CD8-positive, alpha-beta memory T cell (primary cell): ENCODE measurements at regions not wholly inside any gene's neighbourhood (a gene's known extent, or its start where the extent isn't known, plus 50 kb on each side); places are given as distances from the start of the nearest gene placed in this dataset.

Experiments
- CTCF ChIA-PET: fragments of 350-600 bp; sonication (Branson Sonifier 250); formaldehyde crosslinking; loops from one replicate; lab custom pipeline; 2021; ENCODE audit warnings: antibody characterized with exemption; lab: Charles Lee
- POLR2A ChIA-PET: fragments of 350-600 bp; sonication (Branson Sonifier 250); formaldehyde crosslinking; loops from one replicate; lab custom pipeline; 2021; ENCODE audit warnings: antibody characterized with exemption; lab: Charles Lee
- DNase-seq, 5 donors: peaks; one replicate each; pipeline versions ENCODE4 v3.0.0 to v3.0.0-alpha.2; 2020 to 2022; ENCODE audit warnings: mixed read lengths in 1 of 5
- H3K27ac ChIP-seq: one replicate; pipeline ENCODE4 v1.7.0; 2013; ENCODE audit warnings: low read depth, mild to moderate bottlenecking, low read length, moderate library complexity
- H3K27me3 ChIP-seq: 2 replicates; pipeline ENCODE4 v1.7.0; 2013; ENCODE audit warnings: low read length, mild to moderate bottlenecking; ENCODE audit not compliant: insufficient read depth, poor library complexity, severe bottlenecking
- H3K36me3 ChIP-seq: 2 replicates; pipeline ENCODE4 v1.7.0; 2013; ENCODE audit warnings: mild to moderate bottlenecking, low read length, moderate library complexity; ENCODE audit not compliant: insufficient read depth
- H3K4me1 ChIP-seq: 2 replicates; pipeline ENCODE4 v1.7.0; 2013; ENCODE audit warnings: mild to moderate bottlenecking, low read length, moderate library complexity; ENCODE audit not compliant: insufficient read depth
- H3K4me3 ChIP-seq: 2 replicates; pipeline ENCODE4 v1.7.0; 2013; ENCODE audit warnings: mild to moderate bottlenecking, low read length
- H3K9me3 ChIP-seq: 2 replicates; pipeline ENCODE4 v1.7.0; 2013; ENCODE audit warnings: mild to moderate bottlenecking, low read length
- H3K27ac Mint-ChIP-seq, 8 donors: one replicate each; pipeline ENCODE4 v1.8.0; 2020 to 2021; ENCODE audit warnings: mixed read lengths in 8 of 8, mild to moderate bottlenecking in 6 of 8, inconsistent platforms in 3 of 8, moderate library complexity in 3 of 8
- H3K27me3 Mint-ChIP-seq, 2 donors: one replicate each; pipeline ENCODE4 v1.8.0; 2020 to 2021; ENCODE audit warnings: mixed read lengths in 2 of 2, mild to moderate bottlenecking in 1 of 2, moderate library complexity in 1 of 2
- H3K36me3 Mint-ChIP-seq, 3 donors: one replicate each; pipeline ENCODE4 v1.8.0; 2020 to 2021; ENCODE audit warnings: mixed read lengths in 3 of 3, inconsistent platforms in 1 of 3, mild to moderate bottlenecking in 1 of 3
- H3K4me1 Mint-ChIP-seq, 3 donors: one replicate each; pipeline ENCODE4 v1.8.0; 2020 to 2021; ENCODE audit warnings: mixed read lengths in 3 of 3, inconsistent platforms in 1 of 3, mild to moderate bottlenecking in 1 of 3
- H3K4me3 Mint-ChIP-seq, 7 donors: one replicate each; pipeline ENCODE4 v1.8.0; 2020 to 2021; ENCODE audit warnings: mixed read lengths in 7 of 7, mild to moderate bottlenecking in 6 of 7, moderate library complexity in 4 of 7, inconsistent platforms in 2 of 7
- H3K9me3 Mint-ChIP-seq, 5 donors: one replicate each; pipeline ENCODE4 v1.8.0; 2020 to 2022; ENCODE audit warnings: mixed read lengths in 5 of 5, mild to moderate bottlenecking in 3 of 5, moderate library complexity in 2 of 5, inconsistent platforms in 1 of 5

DNA sequence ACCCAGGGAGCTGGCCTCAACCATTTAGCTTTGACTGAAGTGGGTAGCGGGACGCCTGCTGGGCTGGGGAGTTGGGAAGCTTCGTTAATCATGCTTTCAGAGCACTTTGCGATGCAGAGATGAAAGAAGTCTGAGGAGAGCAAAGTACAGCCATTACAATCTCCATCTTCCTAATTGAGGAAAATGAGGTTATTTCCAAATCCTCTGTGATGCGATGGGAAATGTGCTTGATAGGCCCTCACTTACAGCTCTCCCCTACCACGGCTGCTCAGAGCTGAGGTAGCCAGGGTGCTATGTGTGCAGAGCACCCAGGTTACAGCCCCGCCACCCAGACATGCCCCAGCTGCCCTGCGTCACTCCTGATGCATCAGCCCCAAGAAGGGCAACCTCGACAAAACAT lies 326.5 kb upstream of the KLHL29 start:
- POLR2A ChIA-PET = no interaction called here
- H3K4me3 Mint-ChIP-seq = no peak overlapping the region
- H3K27ac ChIP-seq = no peak overlapping the region
- no peak overlapping the region for H3K27ac Mint-ChIP-seq
- DNase-seq = no peak
- H3K4me1 ChIP-seq = no peaks in the 10 kb centered on the region
- no peak overlapping the region for H3K4me3 ChIP-seq
- H3K36me3 Mint-ChIP-seq = no peaks in the 10 kb centered on the region
- H3K36me3 ChIP-seq = no peaks in the 10 kb centered on the region
- H3K9me3 Mint-ChIP-seq = peaks cover 0 to 6% (median 0%) of the 10 kb centered on the region in 5 donors
- no peaks in the 10 kb centered on the region for H3K27me3 Mint-ChIP-seq
- CTCF ChIA-PET = no interaction called here
- no peaks in the 10 kb centered on the region for H3K27me3 ChIP-seq
- H3K9me3 ChIP-seq = no peaks in the 10 kb centered on the region
- no peaks in the 10 kb centered on the region for H3K4me1 Mint-ChIP-seq

- H3K27me3 Mint-ChIP-seq = peaks cover 0 to 1% of the 10 kb centered on the region in 2 donors
- H3K9me3 ChIP-seq = no peaks in the 10 kb centered on the region
- no peak overlapping the region for H3K4me3 ChIP-seq
- ChIA-PET POLR2A (no interaction called here), CTCF (no interaction called here)
- H3K36me3 Mint-ChIP-seq = no peaks in the 10 kb centered on the region
- H3K36me3 ChIP-seq = no peaks in the 10 kb centered on the region
- H3K27me3 ChIP-seq = no peaks in the 10 kb centered on the region
- H3K4me1 ChIP-seq = no peaks in the 10 kb centered on the region
- no peaks in the 10 kb centered on the region for H3K4me1 Mint-ChIP-seq
- DNase-seq = no peak
- H3K4me3 Mint-ChIP-seq = no peak overlapping the region
- peaks cover 0 to 5% (median 0%) of the 10 kb centered on the region in 5 donors for H3K9me3 Mint-ChIP-seq
- H3K27ac Mint-ChIP-seq = no peak overlapping the region
- no peak overlapping the region for H3K27ac ChIP-seq
These were observed 319.8 kb upstream of the KLHL29 start for GRCh38 chr2:23065210-23065609.

DNA sequence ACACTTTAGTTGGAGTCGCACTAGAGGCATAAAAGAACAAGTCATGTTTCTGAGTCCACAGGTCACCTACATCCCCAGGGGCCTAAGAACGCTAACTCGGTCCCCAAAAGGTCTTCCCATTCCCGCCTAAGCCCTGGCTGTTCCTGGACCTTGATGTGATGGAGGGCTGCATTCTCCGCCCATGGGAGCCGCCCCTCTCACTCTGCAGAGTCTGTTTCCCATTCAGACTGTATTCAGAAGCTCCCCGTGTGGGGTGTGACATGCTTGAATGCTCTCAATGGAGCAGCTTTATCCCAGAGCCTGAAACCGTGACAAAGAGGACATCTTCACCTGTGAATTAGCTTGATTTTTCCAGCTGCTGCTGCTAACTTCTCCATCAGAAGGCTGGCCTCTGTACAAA lies 319.0 kb upstream of the KLHL29 start:
- Histone ChIP-seq H3K9me3 (no peaks in the 10 kb centered on the region), H3K27me3 (no peaks in the 10 kb centered on the region), H3K4me1 (no peaks in the 10 kb centered on the region), H3K36me3 (no peaks in the 10 kb centered on the region), H3K27ac (no peak overlapping the region), H3K4me3 (no peak overlapping the region)
- H3K36me3 Mint-ChIP-seq = no peaks in the 10 kb centered on the region
- no peak overlapping the region for H3K4me3 Mint-ChIP-seq
- ChIA-PET POLR2A (no interaction called here), CTCF (no interaction called here)
- H3K27me3 Mint-ChIP-seq = peaks cover 0 to 1% of the 10 kb centered on the region in 2 donors
- H3K9me3 Mint-ChIP-seq = peaks cover 0 to 5% (median 0%) of the 10 kb centered on the region in 5 donors
- H3K27ac Mint-ChIP-seq = no peak overlapping the region
- no peaks in the 10 kb centered on the region for H3K4me1 Mint-ChIP-seq
- DNase-seq = no peak

DNA sequence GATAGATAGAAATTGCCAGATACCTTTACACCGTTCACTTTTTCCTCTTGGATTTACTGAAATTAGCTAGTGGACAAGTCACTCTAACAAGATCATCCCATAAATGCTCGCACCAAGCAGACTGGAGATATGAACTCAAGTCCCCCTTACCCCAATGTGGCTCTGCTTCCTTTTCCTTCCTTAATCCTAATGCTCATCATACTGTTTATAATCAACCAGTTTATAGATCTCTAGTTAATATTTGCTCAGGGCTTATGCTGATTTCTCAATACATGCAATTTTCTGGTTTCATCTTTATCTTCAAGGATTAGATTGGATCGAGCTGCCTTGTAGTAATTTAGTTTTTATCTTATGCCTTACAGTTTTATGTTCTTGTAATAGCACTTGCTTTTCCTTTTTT lies 318.3 kb upstream of the KLHL29 start:
- Histone ChIP-seq H3K36me3 (no peaks in the 10 kb centered on the region), H3K27ac (no peak overlapping the region), H3K4me1 (no peaks in the 10 kb centered on the region), H3K9me3 (no peaks in the 10 kb centered on the region), H3K4me3 (no peak overlapping the region), H3K27me3 (no peaks in the 10 kb centered on the region)
- Mint-ChIP-seq H3K27ac (no peak overlapping the region), H3K4me3 (no peak overlapping the region), H3K9me3 (peaks cover 0 to 5% (median 0%) of the 10 kb centered on the region in 5 donors), H3K27me3 (peaks cover 0 to 1% of the 10 kb centered on the region in 2 donors), H3K36me3 (no peaks in the 10 kb centered on the region), H3K4me1 (no peaks in the 10 kb centered on the region)
- CTCF ChIA-PET = no interaction called here
- POLR2A ChIA-PET = no interaction called here
- DNase-seq = no peak

GRCh38 chr2:23069156-23069555 lies 315.8 kb upstream of the KLHL29 start:
- Mint-ChIP-seq H3K36me3 (no peaks in the 10 kb centered on the region), H3K27me3 (peaks cover 0 to 1% of the 10 kb centered on the region in 2 donors), H3K4me3 (no peak overlapping the region), H3K27ac (no peak overlapping the region), H3K9me3 (peaks cover 0 to 2% (median 0%) of the 10 kb centered on the region in 5 donors), H3K4me1 (no peaks in the 10 kb centered on the region)
- ChIA-PET POLR2A (no interaction called here), CTCF (no interaction called here)
- Histone ChIP-seq H3K36me3 (no peaks in the 10 kb centered on the region), H3K27ac (no peak overlapping the region), H3K27me3 (no peaks in the 10 kb centered on the region), H3K4me1 (no peaks in the 10 kb centered on the region), H3K4me3 (no peak overlapping the region), H3K9me3 (no peaks in the 10 kb centered on the region)
- no peak for DNase-seq

- CTCF ChIA-PET = no interaction called here
- H3K27me3 Mint-ChIP-seq = peaks cover 0 to 1% of the 10 kb centered on the region in 2 donors
- no peak for DNase-seq
- POLR2A ChIA-PET = no interaction called here
- H3K36me3 Mint-ChIP-seq = no peaks in the 10 kb centered on the region
- H3K9me3 Mint-ChIP-seq = peaks cover 0 to 2% (median 0%) of the 10 kb centered on the region in 5 donors
- H3K27ac Mint-ChIP-seq = no peak overlapping the region
- Histone ChIP-seq H3K27me3 (no peaks in the 10 kb centered on the region), H3K36me3 (no peaks in the 10 kb centered on the region), H3K9me3 (no peaks in the 10 kb centered on the region), H3K4me3 (no peak overlapping the region), H3K4me1 (no peaks in the 10 kb centered on the region), H3K27ac (no peak overlapping the region)
- H3K4me1 Mint-ChIP-seq = no peaks in the 10 kb centered on the region
- H3K4me3 Mint-ChIP-seq = no peak overlapping the region
These were observed 315.1 kb upstream of the KLHL29 start for GRCh38 chr2:23069923-23070322.

DNA sequence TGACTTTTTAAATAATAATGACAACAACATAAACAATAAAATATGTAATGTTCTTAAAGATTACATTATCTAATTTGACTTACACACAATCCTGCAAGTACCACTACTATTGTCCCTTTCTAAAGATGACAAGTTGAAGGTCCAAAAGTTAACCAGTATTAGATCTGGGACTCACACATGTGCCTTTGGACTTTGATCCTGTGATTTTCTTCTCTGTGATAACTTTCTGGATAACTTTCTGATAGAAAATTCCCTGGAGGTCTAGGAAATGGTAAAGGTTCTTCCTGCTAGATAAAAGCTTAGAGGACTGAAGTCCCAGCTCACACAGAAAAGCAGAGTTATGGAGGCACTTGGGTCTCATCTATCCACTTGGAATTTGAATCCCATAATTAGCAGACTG lies 311.9 kb upstream of the KLHL29 start:
- Mint-ChIP-seq H3K4me1 (no peaks in the 10 kb centered on the region), H3K4me3 (no peak overlapping the region), H3K36me3 (no peaks in the 10 kb centered on the region), H3K9me3 (peaks cover 0 to 2% (median 0%) of the 10 kb centered on the region in 5 donors), H3K27me3 (peaks cover 0 to 1% of the 10 kb centered on the region in 2 donors), H3K27ac (no peak overlapping the region)
- H3K27ac ChIP-seq = no peak overlapping the region
- H3K27me3 ChIP-seq = no peaks in the 10 kb centered on the region
- ChIA-PET CTCF (no interaction called here), POLR2A (no interaction called here)
- no peak for DNase-seq
- no peaks in the 10 kb centered on the region for H3K36me3 ChIP-seq
- H3K4me3 ChIP-seq = no peak overlapping the region
- H3K4me1 ChIP-seq = no peaks in the 10 kb centered on the region
- H3K9me3 ChIP-seq = no peaks in the 10 kb centered on the region

- H3K36me3 ChIP-seq = no peaks in the 10 kb centered on the region
- DNase-seq = no peak
- H3K27me3 ChIP-seq = no peaks in the 10 kb centered on the region
- CTCF ChIA-PET = no interaction called here
- Mint-ChIP-seq H3K4me1 (no peaks in the 10 kb centered on the region), H3K9me3 (no peaks in the 10 kb centered on the region), H3K27me3 (peaks cover 0 to 1% of the 10 kb centered on the region in 2 donors), H3K36me3 (no peaks in the 10 kb centered on the region), H3K27ac (no peak overlapping the region), H3K4me3 (no peak overlapping the region)
- H3K4me3 ChIP-seq = no peak overlapping the region
- no peak overlapping the region for H3K27ac ChIP-seq
- H3K9me3 ChIP-seq = no peaks in the 10 kb centered on the region
- no peaks in the 10 kb centered on the region for H3K4me1 ChIP-seq
- POLR2A ChIA-PET = no interaction called here
These were observed 311.3 kb upstream of the KLHL29 start for GRCh38 chr2:23073671-23074070.

GRCh38 chr2:23077596-23077995 lies 307.4 kb upstream of the KLHL29 start:
- no peaks in the 10 kb centered on the region for H3K27me3 ChIP-seq
- H3K4me1 ChIP-seq = no peaks in the 10 kb centered on the region
- no peak overlapping the region for H3K27ac ChIP-seq
- Mint-ChIP-seq H3K36me3 (no peaks in the 10 kb centered on the region), H3K27ac (no peak overlapping the region), H3K27me3 (no peaks in the 10 kb centered on the region), H3K9me3 (peaks cover 0 to 12% (median 0%) of the 10 kb centered on the region in 5 donors), H3K4me1 (no peaks in the 10 kb centered on the region), H3K4me3 (no peak overlapping the region)
- H3K36me3 ChIP-seq = no peaks in the 10 kb centered on the region
- H3K4me3 ChIP-seq = no peak overlapping the region
- ChIA-PET CTCF (no interaction called here), POLR2A (no interaction called here)
- no peaks in the 10 kb centered on the region for H3K9me3 ChIP-seq
- no peak for DNase-seq
